A673 (cell line): ENCODE measurements at regions not wholly inside any gene's neighbourhood (a gene's known extent, or its start where the extent isn't known, plus 50 kb on each side); places are given as distances from the start of the nearest gene placed in this dataset.

ENCODE experiments used
- EZH2 ChIP-seq: fragments of 200-600 bp; sonication (generic); IDR thresholded peaks from 2 replicates; pipeline ENCODE4 v1.6.1; 2017; ENCODE audit warnings: borderline replicate concordance, low read depth, mild to moderate bottlenecking, mixed read lengths, antibody characterized with exemption, low read length; ENCODE audit not compliant: poor library complexity, severe bottlenecking
- TF ChIP-seq, protein P1 (sequence below): fragments of 300-800, 200-600 bp; sonication (generic); conservative IDR thresholded peaks from 2 replicates; pipeline ENCODE4 v1.5.1; 2017; ENCODE audit warnings: low read depth, mild to moderate bottlenecking, antibody characterized with exemption, low read length, moderate library complexity, mixed read lengths

DNA sequence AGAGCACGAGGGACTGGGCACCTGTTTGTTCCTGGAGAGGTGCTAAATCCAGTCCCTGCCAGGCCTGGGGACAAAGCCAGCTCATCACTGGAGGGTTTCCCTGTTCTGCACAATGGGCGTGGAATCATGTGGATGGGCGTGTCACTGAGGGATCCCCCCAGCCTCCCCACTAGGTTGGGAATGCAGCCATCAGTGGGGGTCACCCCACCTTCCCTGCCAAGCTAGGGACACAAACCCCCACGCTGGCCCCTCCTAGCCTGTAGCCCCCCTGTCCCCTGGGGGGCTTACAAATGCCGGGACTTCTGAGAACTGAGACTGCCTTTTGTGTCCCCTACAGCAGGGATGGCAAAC, 61.9 kb downstream of the NSMCE3 start:
- TF ChIP-seq, protein P1, sequence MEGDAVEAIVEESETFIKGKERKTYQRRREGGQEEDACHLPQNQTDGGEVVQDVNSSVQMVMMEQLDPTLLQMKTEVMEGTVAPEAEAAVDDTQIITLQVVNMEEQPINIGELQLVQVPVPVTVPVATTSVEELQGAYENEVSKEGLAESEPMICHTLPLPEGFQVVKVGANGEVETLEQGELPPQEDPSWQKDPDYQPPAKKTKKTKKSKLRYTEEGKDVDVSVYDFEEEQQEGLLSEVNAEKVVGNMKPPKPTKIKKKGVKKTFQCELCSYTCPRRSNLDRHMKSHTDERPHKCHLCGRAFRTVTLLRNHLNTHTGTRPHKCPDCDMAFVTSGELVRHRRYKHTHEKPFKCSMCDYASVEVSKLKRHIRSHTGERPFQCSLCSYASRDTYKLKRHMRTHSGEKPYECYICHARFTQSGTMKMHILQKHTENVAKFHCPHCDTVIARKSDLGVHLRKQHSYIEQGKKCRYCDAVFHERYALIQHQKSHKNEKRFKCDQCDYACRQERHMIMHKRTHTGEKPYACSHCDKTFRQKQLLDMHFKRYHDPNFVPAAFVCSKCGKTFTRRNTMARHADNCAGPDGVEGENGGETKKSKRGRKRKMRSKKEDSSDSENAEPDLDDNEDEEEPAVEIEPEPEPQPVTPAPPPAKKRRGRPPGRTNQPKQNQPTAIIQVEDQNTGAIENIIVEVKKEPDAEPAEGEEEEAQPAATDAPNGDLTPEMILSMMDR = no peak
- no peak for TF ChIP-seq EZH2
